Uterus (tissue), 2 donors: ENCODE measurements at regions not wholly inside any gene's neighbourhood (a gene's known extent, or its start where the extent isn't known, plus 50 kb on each side); places are given as distances from the start of the nearest gene placed in this dataset.

Experiments
- POLR2A ChIP-seq, 2 donors: fragments of 450-650 bp; IDR thresholded peaks; one replicate each; pipeline ENCODE4 v1.6.1; 2016; ENCODE audit warnings: antibody characterized with exemption in 2 of 2, mild to moderate bottlenecking in 1 of 2, moderate library complexity in 1 of 2
- TF ChIP-seq, protein P1 (sequence below), 4 experiments: fragments of 200-600 bp in 2 of 4; fragments of 450-650 bp in 2 of 4; sonication (generic) in 2 of 4; IDR thresholded peaks; one replicate each; pipeline ENCODE4 v1.5.1; 2016 to 2019; ENCODE audit warnings: antibody characterized with exemption in 4 of 4, mild to moderate bottlenecking in 2 of 4, moderate library complexity in 1 of 4

- TF ChIP-seq, protein P1, sequence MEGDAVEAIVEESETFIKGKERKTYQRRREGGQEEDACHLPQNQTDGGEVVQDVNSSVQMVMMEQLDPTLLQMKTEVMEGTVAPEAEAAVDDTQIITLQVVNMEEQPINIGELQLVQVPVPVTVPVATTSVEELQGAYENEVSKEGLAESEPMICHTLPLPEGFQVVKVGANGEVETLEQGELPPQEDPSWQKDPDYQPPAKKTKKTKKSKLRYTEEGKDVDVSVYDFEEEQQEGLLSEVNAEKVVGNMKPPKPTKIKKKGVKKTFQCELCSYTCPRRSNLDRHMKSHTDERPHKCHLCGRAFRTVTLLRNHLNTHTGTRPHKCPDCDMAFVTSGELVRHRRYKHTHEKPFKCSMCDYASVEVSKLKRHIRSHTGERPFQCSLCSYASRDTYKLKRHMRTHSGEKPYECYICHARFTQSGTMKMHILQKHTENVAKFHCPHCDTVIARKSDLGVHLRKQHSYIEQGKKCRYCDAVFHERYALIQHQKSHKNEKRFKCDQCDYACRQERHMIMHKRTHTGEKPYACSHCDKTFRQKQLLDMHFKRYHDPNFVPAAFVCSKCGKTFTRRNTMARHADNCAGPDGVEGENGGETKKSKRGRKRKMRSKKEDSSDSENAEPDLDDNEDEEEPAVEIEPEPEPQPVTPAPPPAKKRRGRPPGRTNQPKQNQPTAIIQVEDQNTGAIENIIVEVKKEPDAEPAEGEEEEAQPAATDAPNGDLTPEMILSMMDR (IDR thresholded peaks at IDR 0.05) = no peak
- TF ChIP-seq POLR2A (IDR thresholded peaks at IDR 0.05) = no peak
Observed at GRCh38 chr9:100819980-100820379, 208.5 kb upstream of the PLPPR1 start.
